SK-N-SH (cell line): ENCODE measurements at regions not wholly inside any gene's neighbourhood (a gene's known extent, or its start where the extent isn't known, plus 50 kb on each side); places are given as distances from the start of the nearest gene placed in this dataset.

Source experiments
- CTCF ChIP-seq: fragments of 200-600 bp; sonication (generic); IDR thresholded peaks from 2 replicates; pipeline ENCODE4 v1.6.1; 2017; ENCODE audit warnings: antibody characterized with exemption, mild to moderate bottlenecking, moderate library complexity
- NRF1 ChIP-seq: IDR thresholded peaks from 2 replicates; pipeline ENCODE4 v1.6.1; 2012; ENCODE audit warnings: low read depth, mild to moderate bottlenecking, low read length

DNA sequence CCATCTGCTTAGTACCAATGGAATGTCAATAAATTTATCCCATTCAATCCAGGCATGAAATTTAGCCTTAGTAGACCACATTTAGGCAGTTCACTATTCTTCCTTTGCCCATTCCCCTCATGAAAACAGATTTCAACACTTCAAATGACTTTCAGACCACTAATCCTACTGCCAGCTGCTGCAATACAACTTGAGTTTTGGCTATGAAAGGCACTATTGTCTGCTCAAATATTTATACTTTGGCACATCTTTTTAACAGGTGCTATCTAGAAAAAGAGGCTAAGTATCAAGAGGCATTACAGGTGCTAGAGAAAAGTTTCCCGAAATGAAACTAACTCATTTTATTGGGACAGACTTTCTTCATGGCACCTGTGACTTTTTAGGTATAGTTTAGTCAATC is 499.8 kb downstream of the C12orf50 start:
- TF ChIP-seq CTCF (no peak), NRF1 (no peak)
